IMR-90 (cell line): ENCODE measurements at regions not wholly inside any gene's neighbourhood (a gene's known extent, or its start where the extent isn't known, plus 50 kb on each side); places are given as distances from the start of the nearest gene placed in this dataset.
A peak's percentile ranks its signal among the peaks of the same experiment; 100 is the strongest.

Source experiments
- ATAC-seq: fragments of 200-7000 bp; cut with Tn5 transposase; 2 replicates; pipeline ENCODE4 v1.9.1; 2020; ENCODE audit warnings: low read depth, mild to moderate bottlenecking, moderate library complexity
- BruUV-seq: library from RNA; stranded (reverse); fragments of 400-500 nt; replicated peaks from 2 replicates; lab custom pipeline; 2021; lab: Mats Ljungman, UMichigan
- CTCF ChIA-PET: fragments of 300-600 bp; formaldehyde crosslinking; extraction: SDS; loops from one replicate; lab custom pipeline; 2021; ENCODE audit warnings: antibody characterized with exemption; lab: Yijun Ruan, JAX
- POLR2A ChIA-PET: fragments of 300-600 bp; sonication (Branson Sonifier 250); formaldehyde crosslinking; loops from one replicate; lab custom pipeline; 2022; ENCODE audit warnings: antibody characterized with exemption; ENCODE audit not compliant: unreplicated experiment; lab: Charles Lee
- DNase-seq: peaks from one replicate; pipeline ENCODE4 v3.0.0; 2013
- H2AFZ ChIP-seq: replicated peaks from 2 replicates; pipeline ENCODE3; 2013; ENCODE audit warnings: low read length, mild to moderate bottlenecking; ENCODE audit not compliant: poor library complexity
- H2AK5ac ChIP-seq: 2 replicates; pipeline ENCODE4 v1.6.1; 2013; ENCODE audit warnings: low read depth, low read length, inconsistent platforms
- H2AK9ac ChIP-seq: replicated peaks from 2 replicates; pipeline ENCODE3; 2013; ENCODE audit warnings: mild to moderate bottlenecking, low read depth, low read length, moderate library complexity; ENCODE audit not compliant: poor library complexity
- H2BK120ac ChIP-seq: 2 replicates; pipeline ENCODE4 v1.6.1; 2013; ENCODE audit warnings: low read depth, low read length, inconsistent platforms
- H2BK15ac ChIP-seq: 3 replicates; pipeline ENCODE4 v1.6.1; 2013; ENCODE audit warnings: low read depth, low read length, inconsistent platforms
- H2BK20ac ChIP-seq: 2 replicates; pipeline ENCODE4 v1.6.1; 2013; ENCODE audit warnings: low read depth, mild to moderate bottlenecking, inconsistent platforms, low read length, moderate library complexity
- H2BK5ac ChIP-seq: 2 replicates; pipeline ENCODE4 v1.6.1; 2013; ENCODE audit warnings: mild to moderate bottlenecking, low read depth, low read length, inconsistent platforms; ENCODE audit not compliant: poor library complexity, severe bottlenecking
- H3K14ac ChIP-seq: replicated peaks from 2 replicates; pipeline ENCODE4 v1.6.1; 2013; ENCODE audit warnings: low read depth, low read length, inconsistent platforms
- H3K18ac ChIP-seq: 2 replicates; pipeline ENCODE4 v1.6.1; 2013; ENCODE audit warnings: low read depth, low read length, control low read depth
- H3K23ac ChIP-seq: 2 replicates; pipeline ENCODE4 v1.6.1; 2013; ENCODE audit warnings: low read depth, low read length, inconsistent platforms
- H3K27ac ChIP-seq: 2 replicates; pipeline ENCODE4 v1.5.1; 2013; ENCODE audit warnings: mild to moderate bottlenecking, control low read depth, low read length; ENCODE audit not compliant: insufficient read depth
- H3K27me3 ChIP-seq: 2 replicates; pipeline ENCODE4 v1.6.1; 2013; ENCODE audit warnings: low read length; ENCODE audit not compliant: control insufficient read depth, insufficient read depth
- H3K36me3 ChIP-seq: 2 replicates; pipeline ENCODE4 v1.6.1; 2013; ENCODE audit warnings: low read length, mixed read lengths; ENCODE audit not compliant: control insufficient read depth, insufficient read depth
- H3K4ac ChIP-seq: 2 replicates; pipeline ENCODE4 v1.6.1; 2013; ENCODE audit warnings: low read depth, low read length, inconsistent platforms
- H3K4me1 ChIP-seq: 2 replicates; pipeline ENCODE4 v1.6.1; 2013; ENCODE audit warnings: low read length, mixed read lengths; ENCODE audit not compliant: control insufficient read depth, insufficient read depth
- H3K4me2 ChIP-seq: 2 replicates; pipeline ENCODE4 v1.6.1; 2013; ENCODE audit warnings: low read depth, mild to moderate bottlenecking, control low read depth, low read length, moderate library complexity
- H3K4me3 ChIP-seq: 2 replicates; pipeline ENCODE4 v1.5.1; 2013; ENCODE audit warnings: low read depth, mild to moderate bottlenecking, control low read depth, low read length, moderate library complexity; ENCODE audit not compliant: insufficient read depth
- H3K56ac ChIP-seq: 2 replicates; pipeline ENCODE4 v1.6.1; 2013; ENCODE audit warnings: low read length, inconsistent platforms; ENCODE audit not compliant: insufficient read depth; ENCODE audit errors: extremely low read depth
- H3K79me1 ChIP-seq, 2 experiments: 2 replicates each; pipeline ENCODE4 v1.6.1; 2013; ENCODE audit warnings: low read length in 2 of 2, inconsistent platforms in 1 of 2, low read depth in 1 of 2
- H3K9ac ChIP-seq: 2 replicates; pipeline ENCODE4 v1.6.1; 2013; ENCODE audit warnings: low read depth, low read length, control low read depth
- H3K9me1 ChIP-seq: 2 replicates; pipeline ENCODE4 v1.6.1; 2013; ENCODE audit warnings: low read length, inconsistent platforms; ENCODE audit not compliant: insufficient read depth
- H3K9me3 ChIP-seq: 2 replicates; pipeline ENCODE4 v1.6.1; 2013; ENCODE audit warnings: low read length; ENCODE audit not compliant: control insufficient read depth, insufficient read depth
- H4K20me1 ChIP-seq: 2 replicates; pipeline ENCODE4 v1.6.1; 2013; ENCODE audit warnings: low read length, inconsistent platforms; ENCODE audit not compliant: insufficient read depth
- H4K5ac ChIP-seq: 2 replicates; pipeline ENCODE4 v1.6.1; 2013; ENCODE audit warnings: mild to moderate bottlenecking, low read depth, low read length, control low read depth
- H4K8ac ChIP-seq, 2 experiments: 2 replicates each; pipeline ENCODE4 v1.6.1; 2013; ENCODE audit warnings: low read depth in 2 of 2, low read length in 2 of 2, control low read depth in 1 of 2, inconsistent platforms in 1 of 2
- H4K91ac ChIP-seq: 2 replicates; pipeline ENCODE4 v1.6.1; 2013; ENCODE audit warnings: low read depth, low read length, inconsistent platforms; ENCODE audit not compliant: insufficient read depth
- BHLHE40 ChIP-seq: fragments of 150-350 bp; IDR thresholded peaks from 2 replicates; pipeline ENCODE4 v1.6.1; 2016; ENCODE audit warnings: mild to moderate bottlenecking, low read depth, low read length
- POLR2A ChIP-seq: IDR thresholded peaks from 2 replicates; pipeline ENCODE4 v1.6.1; 2012; ENCODE audit warnings: mild to moderate bottlenecking, low read depth, low read length
- WGBS, 2 experiments: methylation state at CpG; one replicate each; pipeline versions ENCODE4 v1.1.5 to v1.1.7; 2013; ENCODE audit warnings: missing lambda C conversion rate in 2 of 2; ENCODE audit not compliant: insufficient read length in 1 of 2; ENCODE audit errors: extremely low coverage in 2 of 2; 5-methylcytosine and 5-hydroxymethylcytosine counted together
- dilution Hi-C: fragments of 300-500 bp; cut with HindIII; formaldehyde crosslinking; loops from one replicate; pipeline ENCODE4 v1.14.3; 2018; ENCODE audit warnings: low sequenced_read_pairs; ENCODE audit not compliant: unreplicated experiment
- in situ Hi-C: fragments of 300-500 bp; cut with MboI; formaldehyde crosslinking; loops from 3 replicates; pipeline ENCODE4 v1.14.3; 2019; ENCODE audit warnings: low sequenced_read_pairs, inconsistent platforms, mixed read lengths
- intact Hi-C: fragments of 100-400 bp; cut with micrococcal nuclease; formaldehyde crosslinking; loops from 2 replicates; pipeline ENCODE4 v1.10.0; 2022

GRCh38 chr6:90369651-90370050, 73.0 kb upstream of the BACH2 start:
- ATAC-seq = no peak
- no peak overlapping the region for H2AK9ac ChIP-seq
- H2BK5ac ChIP-seq = no peak overlapping the region
- peaks cover 3% of the 10 kb centered on the region for H3K4me1 ChIP-seq
- H2AK5ac ChIP-seq = peak overlapping the region; percentile 45; the same call in 1 of the 2 replicates
- in situ Hi-C loops (no loop called here), intact Hi-C loops (loop anchor here (1.0 to 2.0 kb wide), 2 partner anchors 73 to 151 kb away; partner anchors contain the start of gene BACH2), dilution Hi-C loops (no loop called here)
- no peak overlapping the region for H4K5ac ChIP-seq
- BruUV-seq = no TSS peak
- no peak overlapping the region for H3K4me3 ChIP-seq
- no peak for DNase-seq
- no peaks in the 10 kb centered on the region for H3K27me3 ChIP-seq
- peaks cover 6% of the 10 kb centered on the region for H3K9me3 ChIP-seq
- H3K9ac ChIP-seq = no peak overlapping the region
- no peaks in the 10 kb centered on the region for H3K79me1 ChIP-seq
- CTCF ChIA-PET = no interaction called here
- H3K36me3 ChIP-seq = no peaks in the 10 kb centered on the region
- H2BK120ac ChIP-seq = 0 out of 2 replicates have a peak overlapping the region, but pooled peaks have one; percentile 26
- TF ChIP-seq BHLHE40 (no peak), POLR2A (no peak)
- no CpG with 5 or more reads among the region's 6 CpGs for WGBS, 2 experiments
- peak overlapping the region; percentile 16; the same call in 1 of the 2 replicates for H3K27ac ChIP-seq
- H3K56ac ChIP-seq = no peak overlapping the region
- H2BK15ac ChIP-seq = no peak overlapping the region; the same call in 2 of the 3 replicates
- H3K4ac ChIP-seq = peak overlapping the region; percentile 54
- H4K91ac ChIP-seq = peak overlapping the region; percentile 27; the same call in 1 of the 2 replicates
- peak overlapping the region; percentile 11; the same call in 1 of the 2 replicates for H3K23ac ChIP-seq
- peak overlapping the region in 1 of 2 experiments; percentile 29; a peak in 1 of 4 replicates for H4K8ac ChIP-seq
- peaks cover 4% of the 10 kb centered on the region; the same call in 1 of the 2 replicates for H4K20me1 ChIP-seq
- no peak overlapping the region for H3K14ac ChIP-seq
- H3K18ac ChIP-seq = no peak overlapping the region
- H3K9me1 ChIP-seq = 0 out of 2 replicates have a peak, but pooled peaks cover 3% of the 10 kb centered on the region
- H2BK20ac ChIP-seq = peak overlapping the region; percentile 30
- H3K4me2 ChIP-seq = no peak overlapping the region
- peak overlapping the region; percentile 40 for H2AFZ ChIP-seq
- POLR2A ChIA-PET = no interaction called here
